IPS-18a (cell line): ENCODE measurements at regions not wholly inside any gene's neighbourhood (a gene's known extent, or its start where the extent isn't known, plus 50 kb on each side); places are given as distances from the start of the nearest gene placed in this dataset.

Experiments used
- H3K27ac ChIP-seq: one replicate; pipeline ENCODE4 v1.5.1; 2013; ENCODE audit warnings: low read length
- H3K27me3 ChIP-seq: one replicate; pipeline ENCODE4 v1.6.1; 2013; ENCODE audit warnings: mild to moderate bottlenecking, low read length; ENCODE audit not compliant: control insufficient read depth, insufficient read depth
- H3K36me3 ChIP-seq: one replicate; pipeline ENCODE4 v1.6.1; 2013; ENCODE audit warnings: low read depth, low read length; ENCODE audit not compliant: control insufficient read depth
- H3K4me1 ChIP-seq: one replicate; pipeline ENCODE4 v1.6.1; 2013; ENCODE audit warnings: low read depth, low read length; ENCODE audit not compliant: control insufficient read depth
- H3K4me3 ChIP-seq: one replicate; pipeline ENCODE4 v1.5.1; 2013; ENCODE audit warnings: low read length
- H3K9ac ChIP-seq: one replicate; pipeline ENCODE4 v1.6.1; 2013; ENCODE audit warnings: mild to moderate bottlenecking, low read length, moderate library complexity
- H3K9me3 ChIP-seq: one replicate; pipeline ENCODE4 v1.6.1; 2013; ENCODE audit warnings: low read depth, low read length; ENCODE audit not compliant: control insufficient read depth

GRCh38 chr20:48164566-48165400, 379.5 kb upstream of the SULF2 start:
- H3K4me1 ChIP-seq = no peaks in the 10 kb centered on the region
- no peaks in the 10 kb centered on the region for H3K9me3 ChIP-seq
- H3K27me3 ChIP-seq = no peaks in the 10 kb centered on the region
- no peak overlapping the region for H3K27ac ChIP-seq
- no peak overlapping the region for H3K9ac ChIP-seq
- no peaks in the 10 kb centered on the region for H3K36me3 ChIP-seq
- no peak overlapping the region for H3K4me3 ChIP-seq

DNA sequence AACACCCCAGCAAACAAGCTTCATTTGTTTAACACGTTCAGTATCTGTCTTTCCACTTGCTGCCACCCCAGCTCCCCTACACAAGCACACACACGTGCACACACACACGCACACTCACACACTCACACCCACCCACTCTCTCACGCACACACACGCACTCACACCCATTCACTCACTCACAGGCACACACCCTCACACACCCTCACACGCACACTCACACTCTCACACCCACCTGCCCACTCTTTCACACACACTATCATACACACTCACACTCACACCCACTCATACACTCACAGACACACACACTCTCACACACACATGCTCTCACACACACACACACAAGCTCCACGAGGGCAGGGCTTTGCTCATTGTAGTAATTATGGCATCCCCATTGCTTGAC, 378.8 kb upstream of the SULF2 start:
- Histone ChIP-seq H3K9ac (no peak overlapping the region), H3K27ac (no peak overlapping the region), H3K4me3 (no peak overlapping the region), H3K36me3 (no peaks in the 10 kb centered on the region), H3K27me3 (no peaks in the 10 kb centered on the region), H3K9me3 (no peaks in the 10 kb centered on the region), H3K4me1 (no peaks in the 10 kb centered on the region)

- Histone ChIP-seq H3K9me3 (no peaks in the 10 kb centered on the region), H3K9ac (no peak overlapping the region), H3K36me3 (no peaks in the 10 kb centered on the region), H3K27me3 (no peaks in the 10 kb centered on the region), H3K4me1 (no peaks in the 10 kb centered on the region), H3K27ac (no peak overlapping the region), H3K4me3 (no peak overlapping the region)
Observed at GRCh38 chr20:48163505-48163904, 378.2 kb upstream of the SULF2 start.

- no peaks in the 10 kb centered on the region for H3K27me3 ChIP-seq
Observed at GRCh38 chr20:48162621-48163020, 377.3 kb upstream of the SULF2 start.

DNA sequence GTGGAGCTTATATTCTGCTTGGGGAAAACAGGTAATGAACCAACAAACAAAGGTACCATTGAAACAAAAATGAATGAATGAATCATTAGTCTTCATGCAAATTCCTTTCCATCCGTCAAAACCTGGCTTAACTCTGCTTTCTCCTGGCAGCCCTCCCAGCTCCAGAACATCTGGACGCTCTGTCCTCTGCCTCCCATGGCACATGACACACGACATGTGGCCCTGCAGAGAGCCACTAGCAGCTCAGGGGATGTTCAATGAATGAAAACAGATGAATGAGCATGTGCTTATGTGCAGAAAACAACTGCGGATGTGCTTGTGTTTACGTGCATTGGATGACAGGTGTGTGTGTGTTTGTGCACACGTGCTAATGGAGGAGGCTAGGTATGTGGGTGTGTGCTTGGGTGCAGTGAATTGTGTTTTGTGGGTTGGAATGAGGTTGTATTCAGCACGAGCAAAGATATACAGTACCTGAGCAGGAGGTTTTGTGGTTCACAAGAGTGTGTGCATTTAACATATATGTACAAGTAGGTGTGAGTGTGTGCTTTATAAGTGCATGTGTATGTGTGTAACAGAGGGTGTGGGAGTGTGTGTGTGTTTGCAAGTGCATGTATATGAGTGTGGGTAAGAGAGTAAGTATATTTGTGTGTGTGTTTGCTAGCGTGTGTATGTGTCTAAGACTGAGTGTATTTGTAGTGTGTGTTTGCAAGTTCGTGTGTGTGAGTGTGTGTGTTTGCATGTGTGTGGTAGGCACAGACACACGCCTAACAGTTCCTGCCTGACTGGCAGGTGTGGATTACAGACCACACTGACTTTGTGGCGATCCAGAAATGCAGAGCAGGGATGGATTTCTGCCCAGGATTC, 374.1 kb upstream of the SULF2 start:
- Histone ChIP-seq H3K4me3 (no peak overlapping the region), H3K27me3 (no peaks in the 10 kb centered on the region), H3K36me3 (no peaks in the 10 kb centered on the region), H3K4me1 (no peaks in the 10 kb centered on the region), H3K27ac (no peak overlapping the region), H3K9me3 (peaks cover 2% of the 10 kb centered on the region), H3K9ac (no peak overlapping the region)

More at GRCh38 chr20:48162621-48163020, 377.3 kb upstream of the SULF2 start:
- Histone ChIP-seq H3K9ac (no peak overlapping the region), H3K27ac (no peak overlapping the region), H3K9me3 (no peaks in the 10 kb centered on the region), H3K4me1 (no peaks in the 10 kb centered on the region), H3K4me3 (no peak overlapping the region), H3K36me3 (no peaks in the 10 kb centered on the region)

GRCh38 chr20:48158014-48158413, 372.7 kb upstream of the SULF2 start:
- Histone ChIP-seq H3K27me3 (no peaks in the 10 kb centered on the region), H3K4me3 (no peak overlapping the region), H3K27ac (no peak overlapping the region), H3K9me3 (peaks cover 2% of the 10 kb centered on the region), H3K4me1 (no peaks in the 10 kb centered on the region), H3K9ac (no peak overlapping the region), H3K36me3 (no peaks in the 10 kb centered on the region)

- H3K9ac ChIP-seq = no peak overlapping the region
Observed at GRCh38 chr20:48156951-48157700, 371.8 kb upstream of the SULF2 start.

GRCh38 chr20:48156521-48156920, 371.2 kb upstream of the SULF2 start:
- Histone ChIP-seq H3K9ac (no peak overlapping the region), H3K27me3 (no peaks in the 10 kb centered on the region), H3K9me3 (peaks cover 2% of the 10 kb centered on the region), H3K4me1 (no peaks in the 10 kb centered on the region), H3K36me3 (no peaks in the 10 kb centered on the region), H3K27ac (no peak overlapping the region), H3K4me3 (no peak overlapping the region)

More at GRCh38 chr20:48156951-48157700, 371.8 kb upstream of the SULF2 start:
- Histone ChIP-seq H3K36me3 (no peaks in the 10 kb centered on the region), H3K4me3 (no peak overlapping the region), H3K9me3 (peaks cover 2% of the 10 kb centered on the region), H3K27me3 (no peaks in the 10 kb centered on the region), H3K27ac (no peak overlapping the region), H3K4me1 (no peaks in the 10 kb centered on the region)

DNA sequence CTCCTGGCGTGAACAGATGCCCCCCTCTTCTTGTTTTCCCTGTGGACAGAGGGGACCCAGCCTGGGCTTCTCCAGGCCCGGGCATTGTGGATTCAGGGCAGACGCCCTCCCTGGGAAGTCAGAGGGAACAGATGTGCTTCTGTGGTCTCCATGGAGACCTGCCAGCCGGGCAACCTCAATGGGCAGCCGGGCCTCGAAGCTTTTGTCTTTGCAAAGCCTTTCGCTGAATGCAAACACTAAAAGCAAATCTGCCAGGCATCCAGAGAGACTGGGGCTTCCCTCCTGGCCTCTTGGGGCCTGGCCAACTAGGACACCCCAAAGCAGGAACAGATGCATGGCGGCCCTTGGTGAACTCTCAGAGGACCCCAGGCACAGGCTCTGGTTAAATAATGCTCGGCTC, 370.0 kb upstream of the SULF2 start:
- no peak overlapping the region for H3K9ac ChIP-seq

DNA sequence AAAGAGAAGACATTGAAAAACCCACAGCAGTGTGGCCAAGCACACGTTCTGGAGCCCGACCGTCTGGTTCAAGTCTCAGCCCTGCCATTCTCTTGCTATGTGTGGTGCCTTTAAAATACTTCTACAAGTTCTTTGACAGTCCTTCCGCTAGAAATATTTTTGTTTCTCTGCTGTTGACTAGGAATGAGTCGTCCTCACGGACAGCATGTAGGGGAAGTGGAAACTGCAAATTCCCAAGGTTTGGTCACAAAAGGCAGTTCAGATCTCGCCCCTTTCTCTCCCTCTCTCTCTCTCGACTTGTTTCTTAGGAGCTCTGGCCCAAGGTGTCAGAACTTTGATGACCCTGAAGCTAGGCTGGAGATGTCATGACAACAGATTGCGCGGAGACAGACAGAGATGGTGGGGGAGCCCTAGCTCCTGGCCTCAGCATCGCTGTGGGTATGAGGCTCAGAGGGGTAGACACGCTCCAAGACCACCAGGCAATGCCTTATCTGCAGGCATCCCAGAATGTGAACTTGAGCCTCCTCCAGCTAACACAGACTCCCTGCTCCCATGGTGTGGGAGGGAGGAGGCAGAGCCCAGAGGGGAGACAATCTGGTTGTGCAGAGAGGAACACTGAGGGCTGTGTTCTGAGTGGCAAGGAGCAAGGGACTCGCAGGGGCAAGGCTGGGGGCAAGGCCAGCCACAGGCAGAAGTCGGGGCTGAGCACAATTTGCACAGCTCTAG, 368.9 kb upstream of the SULF2 start:
- Histone ChIP-seq H3K4me1 (no peaks in the 10 kb centered on the region), H3K9me3 (peaks cover 2% of the 10 kb centered on the region), H3K4me3 (no peak overlapping the region), H3K9ac (no peak overlapping the region), H3K27me3 (no peaks in the 10 kb centered on the region), H3K27ac (no peak overlapping the region), H3K36me3 (no peaks in the 10 kb centered on the region)

More for the DNA sequence above, 370.0 kb upstream of the SULF2 start:
- H3K4me1 ChIP-seq = no peaks in the 10 kb centered on the region
- no peaks in the 10 kb centered on the region for H3K36me3 ChIP-seq
- H3K9me3 ChIP-seq = peaks cover 2% of the 10 kb centered on the region
- no peak overlapping the region for H3K27ac ChIP-seq
- no peak overlapping the region for H3K4me3 ChIP-seq
- no peaks in the 10 kb centered on the region for H3K27me3 ChIP-seq

DNA sequence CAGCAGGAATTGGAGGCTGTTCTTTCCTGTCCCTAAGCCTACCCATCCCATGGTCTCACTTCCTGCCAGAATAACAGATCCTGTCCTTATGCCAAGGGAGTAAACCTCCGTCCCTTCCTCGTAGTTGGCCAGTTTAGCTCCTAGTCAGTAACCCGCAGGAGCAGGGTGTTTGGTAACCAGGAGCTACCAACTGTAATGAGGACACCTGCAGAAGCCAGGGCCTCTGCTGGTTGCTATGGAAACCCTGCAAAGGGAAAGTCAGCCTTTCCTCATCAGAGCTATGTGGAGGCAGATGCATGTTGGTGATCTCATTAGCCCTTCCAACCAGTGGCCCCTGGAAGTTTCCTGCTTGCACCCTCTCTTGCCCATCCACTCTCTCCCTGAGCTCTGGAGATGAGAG, 368.2 kb upstream of the SULF2 start:
- Histone ChIP-seq H3K4me1 (no peaks in the 10 kb centered on the region), H3K36me3 (no peaks in the 10 kb centered on the region), H3K9ac (no peak overlapping the region), H3K27ac (no peak overlapping the region), H3K27me3 (no peaks in the 10 kb centered on the region), H3K9me3 (peaks cover 2% of the 10 kb centered on the region), H3K4me3 (no peak overlapping the region)
